PC-9 (cell line): ENCODE measurements at regions not wholly inside any gene's neighbourhood (a gene's known extent, or its start where the extent isn't known, plus 50 kb on each side); places are given as distances from the start of the nearest gene placed in this dataset.

ENCODE experiments used
- BruUV-seq: library from RNA; stranded (reverse); fragments of 400-500 nt; replicated peaks from 2 replicates; lab custom pipeline; 2021; lab: Mats Ljungman, UMichigan
- CTCF ChIA-PET: fragments of 300-600 bp; sonication (Branson Sonifier 250); formaldehyde crosslinking; loops from one replicate; lab custom pipeline; 2022; ENCODE audit warnings: antibody characterized with exemption; lab: Charles Lee
- POLR2A ChIA-PET: fragments of 300-600 bp; sonication (Branson Sonifier 250); formaldehyde crosslinking; loops from one replicate; lab custom pipeline; 2022; ENCODE audit warnings: antibody characterized with exemption; ENCODE audit not compliant: unreplicated experiment; lab: Charles Lee
- DNase-seq, 2 experiments: peaks; one replicate each; pipeline versions ENCODE4 v3.0.0 to v3.0.0-alpha.2; 2015 to 2022; ENCODE audit warnings: mixed read lengths in 1 of 2
- H2AFZ ChIP-seq: fragments of 200-600 bp; sonication (generic); 2 replicates; pipeline ENCODE4 v1.8.1; 2017; ENCODE audit warnings: antibody characterized with exemption
- H3F3A ChIP-seq: fragments of 200-600 bp; sonication (generic); 2 replicates; pipeline ENCODE4 v1.8.1; 2017; ENCODE audit warnings: antibody characterized with exemption, mild to moderate bottlenecking, low read depth; ENCODE audit not compliant: insufficient read depth
- H3K27ac ChIP-seq: fragments of 200-600 bp; sonication (generic); 2 replicates; pipeline ENCODE4 v1.6.1; 2016; ENCODE audit warnings: mixed run types
- H3K27me3 ChIP-seq: fragments of 200-600 bp; sonication (generic); 2 replicates; pipeline ENCODE4 v1.6.1; 2016; ENCODE audit warnings: low read depth, mixed run types; ENCODE audit not compliant: insufficient read depth
- H3K36me3 ChIP-seq: fragments of 200-600 bp; sonication (generic); 2 replicates; pipeline ENCODE4 v1.6.1; 2016; ENCODE audit warnings: low read depth, mixed run types
- H3K4me1 ChIP-seq: fragments of 200-600 bp; sonication (generic); replicated peaks from 2 replicates; pipeline ENCODE4 v1.6.1; 2016; ENCODE audit warnings: mixed run types; ENCODE audit not compliant: insufficient read depth
- H3K4me2 ChIP-seq: fragments of 200-600 bp; sonication (generic); 2 replicates; pipeline ENCODE4 v1.6.1; 2017; ENCODE audit warnings: mixed run types
- H3K4me3 ChIP-seq: fragments of 200-600 bp; sonication (generic); 2 replicates; pipeline ENCODE4 v1.6.1; 2016; ENCODE audit warnings: mixed run types
- H3K79me2 ChIP-seq: fragments of 200-600 bp; sonication (generic); 2 replicates; pipeline ENCODE4 v1.6.1; 2017; ENCODE audit warnings: low read depth, mixed run types
- H3K9me2 ChIP-seq: fragments of 200-600 bp; sonication (generic); 2 replicates; pipeline ENCODE4 v1.8.1; 2017; ENCODE audit warnings: mild to moderate bottlenecking; ENCODE audit not compliant: insufficient read depth
- H3K9me3 ChIP-seq: fragments of 200-600 bp; sonication (generic); 2 replicates; pipeline ENCODE4 v1.8.1; 2016; ENCODE audit warnings: low read depth; ENCODE audit not compliant: insufficient read depth
- H4K20me1 ChIP-seq: fragments of 200-600 bp; sonication (generic); 2 replicates; pipeline ENCODE4 v1.8.1; 2017; ENCODE audit not compliant: insufficient read depth
- CTCF ChIP-seq: fragments of 200-600 bp; sonication (generic); conservative IDR thresholded peaks from 2 replicates; pipeline ENCODE4 v1.6.1; 2017; ENCODE audit warnings: mixed run types, antibody characterized with exemption, mild to moderate bottlenecking, moderate library complexity
- EZH2 ChIP-seq: fragments of 200-600 bp; sonication (generic); IDR thresholded peaks from 2 replicates; pipeline ENCODE4 v1.8.0; 2017; ENCODE audit warnings: antibody characterized with exemption, low read depth
- intact Hi-C: fragments of 100-400 bp; cut with micrococcal nuclease; formaldehyde crosslinking; loops from one replicate; pipeline ENCODE4 v1.10.0; 2022; ENCODE audit not compliant: unreplicated experiment

GRCh38 chr5:82808960-82809359, 268.2 kb downstream of the TMEM167A start:
- no peaks in the 10 kb centered on the region for H4K20me1 ChIP-seq
- H3K79me2 ChIP-seq, result no peaks in the 10 kb centered on the region
- no peaks in the 10 kb centered on the region for H3K27me3 ChIP-seq
- H3K27ac ChIP-seq, result no peak overlapping the region
- no peak overlapping the region for H2AFZ ChIP-seq
- ChIA-PET CTCF (no interaction called here), POLR2A (interaction anchor here (0.6 kb wide), 1 partner anchor 103 kb away, joined by 5 read pairs; no protein-coding TSS in a partner anchor)
- H3F3A ChIP-seq, result no peaks in the 10 kb centered on the region
- H3K4me3 ChIP-seq, result no peak overlapping the region
- H3K4me1 ChIP-seq, result no peaks in the 10 kb centered on the region
- TF ChIP-seq EZH2, result no peak
- no peak for TF ChIP-seq CTCF
- no peaks in the 10 kb centered on the region for H3K9me3 ChIP-seq
- intact Hi-C loops, result no loop called here
- no TSS peak for BruUV-seq
- DNase-seq, result no peak
- H3K9me2 ChIP-seq, result no peaks in the 10 kb centered on the region; the same call in 1 of the 2 replicates
- no peak overlapping the region for H3K4me2 ChIP-seq
- H3K36me3 ChIP-seq, result no peaks in the 10 kb centered on the region

GRCh38 chr5:82807021-82807420, 270.2 kb downstream of the TMEM167A start:
- BruUV-seq, result no TSS peak
- Histone ChIP-seq H4K20me1 (no peaks in the 10 kb centered on the region), H3K27ac (no peak overlapping the region), H3K9me3 (no peaks in the 10 kb centered on the region), H3K27me3 (no peaks in the 10 kb centered on the region), H3F3A (no peaks in the 10 kb centered on the region), H3K9me2 (no peaks in the 10 kb centered on the region; the same call in 1 of the 2 replicates), H3K4me3 (no peak overlapping the region), H3K4me2 (no peak overlapping the region), H3K4me1 (no peaks in the 10 kb centered on the region), H3K79me2 (no peaks in the 10 kb centered on the region), H2AFZ (no peak overlapping the region), H3K36me3 (no peaks in the 10 kb centered on the region)
- POLR2A ChIA-PET, result no interaction called here
- intact Hi-C loops, result no loop called here
- no peak for TF ChIP-seq CTCF
- no peak for TF ChIP-seq EZH2
- CTCF ChIA-PET, result no interaction called here
- no peak for DNase-seq

GRCh38 chr5:82806513-82806912, 270.7 kb downstream of the TMEM167A start:
- BruUV-seq, result no TSS peak
- Histone ChIP-seq H3K4me2 (no peak overlapping the region), H3K4me1 (no peaks in the 10 kb centered on the region), H3K9me3 (no peaks in the 10 kb centered on the region), H4K20me1 (no peaks in the 10 kb centered on the region), H3K36me3 (no peaks in the 10 kb centered on the region), H2AFZ (no peak overlapping the region), H3F3A (no peaks in the 10 kb centered on the region), H3K27me3 (no peaks in the 10 kb centered on the region), H3K9me2 (no peaks in the 10 kb centered on the region; the same call in 1 of the 2 replicates), H3K4me3 (no peak overlapping the region), H3K79me2 (no peaks in the 10 kb centered on the region), H3K27ac (no peak overlapping the region)
- TF ChIP-seq EZH2 (no peak), CTCF (no peak)
- no peak for DNase-seq
- CTCF ChIA-PET, result no interaction called here
- POLR2A ChIA-PET, result no interaction called here
- intact Hi-C loops, result no loop called here
